Upper lobe of right lung (tissue), 1 donor: ENCODE measurements at regions not wholly inside any gene's neighbourhood (a gene's known extent, or its start where the extent isn't known, plus 50 kb on each side); places are given as distances from the start of the nearest gene placed in this dataset.

Source experiments
- ATAC-seq: fragments of 200-7000 bp; cut with Tn5 transposase; one replicate; pipeline ENCODE4 v1.9.1; 2020; ENCODE audit warnings: mild to moderate bottlenecking, moderate library complexity
- DNase-seq: peaks from one replicate; pipeline ENCODE4 v3.0.0-alpha.2; 2020
- H3K27ac ChIP-seq: fragments of 200-600 bp; one replicate; pipeline ENCODE4 v1.8.0; 2022
- H3K27me3 ChIP-seq: fragments of 200-600 bp; one replicate; pipeline ENCODE4 v1.8.0; 2022; ENCODE audit warnings: mild to moderate bottlenecking
- H3K36me3 ChIP-seq: fragments of 200-600 bp; one replicate; pipeline ENCODE4 v1.8.0; 2022
- H3K4me1 ChIP-seq: fragments of 200-600 bp; one replicate; pipeline ENCODE4 v1.8.0; 2022
- H3K4me3 ChIP-seq: fragments of 200-600 bp; one replicate; pipeline ENCODE4 v1.8.0; 2022; ENCODE audit warnings: mild to moderate bottlenecking
- H3K9me3 ChIP-seq: fragments of 200-600 bp; one replicate; pipeline ENCODE4 v1.8.0; 2022
- intact Hi-C: fragments of 100-400 bp; cut with DNase I; formaldehyde crosslinking; loops from one replicate; pipeline ENCODE4 v1.11.0; 2022
- TF ChIP-seq, protein P1 (sequence below): fragments of 200-600 bp; IDR thresholded peaks from one replicate; pipeline ENCODE4 v1.8.0; 2022; ENCODE audit warnings: antibody characterized with exemption
- donor health status: DM: no; HTN: yes; CAD: no; lungs with severe emphysema.

DNA sequence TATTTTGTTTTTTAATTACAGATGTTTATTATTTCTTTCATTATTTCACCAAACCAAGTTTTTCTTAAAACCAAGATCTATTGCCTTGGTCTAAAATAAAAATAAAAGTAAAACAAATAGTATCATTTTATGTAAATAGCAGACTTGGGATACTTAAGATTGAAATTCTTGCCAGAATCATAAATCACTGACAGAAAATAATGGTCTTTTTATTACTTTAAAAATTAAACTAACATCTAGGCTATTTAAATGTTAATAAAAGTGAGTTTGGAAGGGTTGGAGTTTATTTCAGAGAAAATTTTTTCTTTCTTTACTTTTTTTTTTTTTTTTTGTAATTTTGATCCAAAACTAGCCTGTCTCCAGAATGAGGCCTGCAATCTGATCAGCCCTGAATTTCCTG lies 568.0 kb upstream of the IGFBP3 start:
- no peak overlapping the region for H3K27ac ChIP-seq
- H3K9me3 ChIP-seq: no peaks in the 10 kb centered on the region
- intact Hi-C loops: no loop called here
- H3K4me3 ChIP-seq: no peak overlapping the region
- H3K27me3 ChIP-seq: no peaks in the 10 kb centered on the region
- H3K4me1 ChIP-seq: no peaks in the 10 kb centered on the region
- no peak for DNase-seq
- TF ChIP-seq, protein P1, sequence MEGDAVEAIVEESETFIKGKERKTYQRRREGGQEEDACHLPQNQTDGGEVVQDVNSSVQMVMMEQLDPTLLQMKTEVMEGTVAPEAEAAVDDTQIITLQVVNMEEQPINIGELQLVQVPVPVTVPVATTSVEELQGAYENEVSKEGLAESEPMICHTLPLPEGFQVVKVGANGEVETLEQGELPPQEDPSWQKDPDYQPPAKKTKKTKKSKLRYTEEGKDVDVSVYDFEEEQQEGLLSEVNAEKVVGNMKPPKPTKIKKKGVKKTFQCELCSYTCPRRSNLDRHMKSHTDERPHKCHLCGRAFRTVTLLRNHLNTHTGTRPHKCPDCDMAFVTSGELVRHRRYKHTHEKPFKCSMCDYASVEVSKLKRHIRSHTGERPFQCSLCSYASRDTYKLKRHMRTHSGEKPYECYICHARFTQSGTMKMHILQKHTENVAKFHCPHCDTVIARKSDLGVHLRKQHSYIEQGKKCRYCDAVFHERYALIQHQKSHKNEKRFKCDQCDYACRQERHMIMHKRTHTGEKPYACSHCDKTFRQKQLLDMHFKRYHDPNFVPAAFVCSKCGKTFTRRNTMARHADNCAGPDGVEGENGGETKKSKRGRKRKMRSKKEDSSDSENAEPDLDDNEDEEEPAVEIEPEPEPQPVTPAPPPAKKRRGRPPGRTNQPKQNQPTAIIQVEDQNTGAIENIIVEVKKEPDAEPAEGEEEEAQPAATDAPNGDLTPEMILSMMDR: no peak
- ATAC-seq: no peak
- no peaks in the 10 kb centered on the region for H3K36me3 ChIP-seq

DNA sequence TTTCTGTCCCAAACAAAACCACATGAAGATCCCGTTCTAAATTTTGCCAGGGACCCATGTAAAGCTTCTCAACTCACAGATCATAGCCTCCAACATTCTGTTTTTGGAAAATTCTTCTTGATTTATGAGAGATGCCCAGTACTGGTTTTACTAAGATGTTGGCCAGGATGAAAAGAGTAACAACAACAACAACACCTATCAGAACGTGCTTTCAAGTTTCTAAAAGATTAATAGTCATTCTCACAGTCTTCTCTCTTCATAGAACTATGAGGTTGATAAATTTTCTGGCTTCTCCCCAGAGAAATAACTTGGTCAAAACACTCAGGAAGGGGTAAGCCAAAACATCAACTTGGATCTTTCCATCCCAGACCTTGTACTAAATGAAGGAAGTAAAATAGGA lies 567.5 kb upstream of the IGFBP3 start:
- TF ChIP-seq, protein P1: no peak
- intact Hi-C loops: no loop called here

DNA sequence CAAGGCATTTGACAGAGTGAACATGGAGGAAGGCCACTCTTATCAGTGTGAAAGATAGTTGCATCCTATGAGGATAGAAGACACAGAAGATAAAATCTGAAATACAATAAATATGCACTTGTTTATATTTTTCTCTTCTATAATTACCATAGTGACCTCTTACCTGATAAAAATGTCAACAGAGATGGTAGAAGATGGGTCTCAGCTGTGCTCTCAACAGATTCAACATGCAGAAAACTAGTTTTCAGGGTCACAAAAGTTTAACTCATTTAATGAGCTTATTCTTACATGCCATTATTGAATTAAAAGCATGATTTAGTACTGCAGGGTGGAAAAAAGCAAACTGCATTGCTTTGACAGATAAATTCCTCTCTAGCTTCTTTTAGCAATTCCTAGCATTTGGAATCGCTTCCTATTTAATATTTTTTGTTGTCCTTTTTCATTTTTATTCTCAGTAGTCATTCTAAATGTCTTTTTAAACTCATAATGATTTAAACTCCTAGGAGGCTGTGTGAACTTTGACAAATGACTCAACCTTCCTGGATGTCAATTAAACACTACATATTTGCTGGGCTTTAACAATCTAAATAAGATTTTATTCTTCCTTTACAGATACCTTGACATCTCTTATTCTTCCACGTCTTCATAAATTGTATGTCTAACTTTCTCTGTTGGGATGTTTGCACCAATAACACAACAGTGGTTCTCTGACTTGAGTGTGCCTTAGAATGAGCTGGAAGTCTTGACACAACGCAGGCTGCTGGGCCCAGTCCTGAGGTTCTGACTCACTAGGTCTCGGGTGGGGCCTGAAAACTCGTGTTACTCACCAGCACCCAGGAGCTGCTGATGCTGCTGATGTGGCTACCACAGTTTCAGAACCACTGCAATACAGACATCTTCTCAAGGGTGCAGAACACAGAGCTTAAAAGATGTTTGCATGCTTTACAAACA lies 565.5 kb upstream of the IGFBP3 start:
- intact Hi-C loops: no loop called here
- Histone ChIP-seq H3K36me3 (no peaks in the 10 kb centered on the region), H3K9me3 (no peaks in the 10 kb centered on the region), H3K27me3 (no peaks in the 10 kb centered on the region), H3K27ac (no peak overlapping the region), H3K4me3 (no peak overlapping the region), H3K4me1 (no peaks in the 10 kb centered on the region)
- DNase-seq: no peak
- TF ChIP-seq, protein P1: no peak
- no peak for ATAC-seq

More for the DNA sequence above, 567.5 kb upstream of the IGFBP3 start:
- no peaks in the 10 kb centered on the region for H3K27me3 ChIP-seq
- H3K4me1 ChIP-seq: no peaks in the 10 kb centered on the region
- no peaks in the 10 kb centered on the region for H3K9me3 ChIP-seq
- DNase-seq (no peak), ATAC-seq (no peak)
- H3K27ac ChIP-seq: no peak overlapping the region
- H3K36me3 ChIP-seq: no peaks in the 10 kb centered on the region
- no peak overlapping the region for H3K4me3 ChIP-seq

DNA sequence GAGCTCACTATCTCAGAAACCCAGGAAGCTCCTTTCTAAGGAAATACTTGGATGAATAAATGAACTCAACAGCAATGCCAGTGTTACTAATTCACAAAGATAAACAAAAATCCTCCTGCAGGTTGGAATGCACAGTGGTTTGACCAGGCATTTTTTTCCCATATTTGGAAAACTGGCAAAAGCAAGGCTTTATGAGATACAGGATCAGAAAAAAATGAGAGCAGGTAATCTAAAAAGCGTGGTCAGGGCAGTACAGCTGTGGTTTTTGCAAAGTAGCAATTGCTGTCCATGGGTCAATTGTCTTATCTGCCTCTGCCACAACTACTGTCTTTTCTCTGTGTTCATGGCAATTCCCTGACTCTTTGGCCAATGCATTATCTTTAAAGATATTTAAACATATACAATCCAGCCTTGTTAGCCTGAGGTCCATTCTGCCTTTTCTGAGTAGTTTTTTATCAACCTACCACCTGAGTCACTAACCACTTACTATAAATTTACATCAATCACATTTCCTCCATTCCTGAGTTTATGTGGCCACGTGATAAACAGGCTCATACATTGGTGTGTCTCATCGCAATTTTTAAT lies 564.5 kb upstream of the IGFBP3 start:
- Histone ChIP-seq H3K27me3 (no peaks in the 10 kb centered on the region), H3K9me3 (no peaks in the 10 kb centered on the region), H3K27ac (no peak overlapping the region), H3K36me3 (no peaks in the 10 kb centered on the region), H3K4me3 (no peak overlapping the region), H3K4me1 (no peaks in the 10 kb centered on the region)
- no peak for ATAC-seq
- intact Hi-C loops: no loop called here
- no peak for DNase-seq
- TF ChIP-seq, protein P1: no peak

DNA sequence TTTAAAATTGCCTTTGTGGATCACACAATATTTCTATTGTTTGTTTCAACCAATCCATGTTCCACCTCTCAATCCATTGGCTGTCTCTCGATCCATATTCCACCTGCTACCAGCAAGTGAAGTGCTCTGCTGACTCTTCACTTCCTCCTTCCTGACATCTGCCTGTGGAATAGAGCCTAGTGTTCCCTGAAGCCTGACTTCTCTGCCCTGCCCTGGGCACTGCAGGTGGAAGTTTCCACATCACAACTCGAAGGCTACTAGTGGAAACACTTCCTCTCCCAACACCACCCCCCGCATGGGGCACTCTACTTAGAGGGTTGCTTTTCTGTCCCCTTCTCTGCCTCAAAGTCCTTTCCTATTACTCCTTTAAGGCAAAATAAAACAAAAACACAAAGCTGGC lies 563.8 kb upstream of the IGFBP3 start:
- ATAC-seq: no peak
- no peak for DNase-seq
- H3K4me1 ChIP-seq: no peaks in the 10 kb centered on the region
- intact Hi-C loops: no loop called here
- TF ChIP-seq, protein P1: no peak
- no peaks in the 10 kb centered on the region for H3K36me3 ChIP-seq
- no peaks in the 10 kb centered on the region for H3K27me3 ChIP-seq
- no peak overlapping the region for H3K27ac ChIP-seq
- no peaks in the 10 kb centered on the region for H3K9me3 ChIP-seq
- no peak overlapping the region for H3K4me3 ChIP-seq
